Kidney (tissue), 13 donors: ENCODE measurements at regions not wholly inside any gene's neighbourhood (a gene's known extent, or its start where the extent isn't known, plus 50 kb on each side); places are given as distances from the start of the nearest gene placed in this dataset.

Experiments
- DNase-seq, 5 donors: peaks; one replicate each; pipeline ENCODE4 v3.0.0-alpha.2; 2013 to 2020
- FAIRE-seq: peaks from 2 replicates; lab custom pipeline; 2012; peaks lifted over from hg19 to GRCh38; lab: Jason Lieb, UNC
- H3K27ac ChIP-seq, 2 donors: one replicate each; pipeline ENCODE4 v1.7.0; 2013; ENCODE audit warnings: low read depth in 2 of 2, low read length in 2 of 2, inconsistent platforms in 1 of 2
- H3K27me3 ChIP-seq: one replicate; pipeline ENCODE4 v1.7.1; 2013; ENCODE audit warnings: low read length, inconsistent platforms; ENCODE audit not compliant: control insufficient read depth, insufficient read depth
- H3K36me3 ChIP-seq, 3 donors: one replicate each; pipeline versions ENCODE4 v1.7.0 to v1.7.1; 2013; ENCODE audit warnings: low read length in 3 of 3, control low read depth in 1 of 3, inconsistent platforms in 1 of 3; ENCODE audit not compliant: insufficient read depth in 3 of 3, control insufficient read depth in 2 of 3
- H3K4me1 ChIP-seq, 3 donors: one replicate each; pipeline versions ENCODE4 v1.7.0 to v1.7.1; 2013; ENCODE audit warnings: low read length in 3 of 3, inconsistent platforms in 1 of 3, low read depth in 1 of 3; ENCODE audit not compliant: control insufficient read depth in 2 of 3, insufficient read depth in 2 of 3
- H3K4me3 ChIP-seq, 3 donors: one replicate each; pipeline versions ENCODE4 v1.7.0 to v1.8.1; 2013; ENCODE audit warnings: low read length in 3 of 3, control low read depth in 1 of 3, inconsistent platforms in 1 of 3
- H3K9ac ChIP-seq, 3 donors: one replicate each; pipeline versions ENCODE4 v1.7.0 to v1.7.1; 2013; ENCODE audit warnings: low read length in 3 of 3, control low read depth in 1 of 3, inconsistent platforms in 1 of 3
- H3K9me3 ChIP-seq, 3 donors: one replicate each; pipeline versions ENCODE4 v1.7.0 to v1.7.1; 2013; ENCODE audit warnings: low read length in 3 of 3, control low read depth in 1 of 3, inconsistent platforms in 1 of 3; ENCODE audit not compliant: control insufficient read depth in 2 of 3, insufficient read depth in 1 of 3
- intact Hi-C: fragments of 100-400 bp; cut with DNase I; formaldehyde crosslinking; loops from one replicate; pipeline ENCODE4 v1.11.1; 2022
- TF ChIP-seq, protein P1 (sequence below): IDR thresholded peaks from 3 replicates; pipeline ENCODE4 v1.5.1; 2012; ENCODE audit warnings: mild to moderate bottlenecking, moderate library complexity, borderline replicate concordance; ENCODE audit not compliant: insufficient read depth; ENCODE audit errors: extremely low read depth
- donor health status: control.
- donor health status: control.
- donor health status: control.
- donor health status: control.
- donor health status: control.
- donor health status: DM: yes; HTN: yes; CAD: no.
- donor health status: Normal renal cell carcinoma (clear cell type).

DNA sequence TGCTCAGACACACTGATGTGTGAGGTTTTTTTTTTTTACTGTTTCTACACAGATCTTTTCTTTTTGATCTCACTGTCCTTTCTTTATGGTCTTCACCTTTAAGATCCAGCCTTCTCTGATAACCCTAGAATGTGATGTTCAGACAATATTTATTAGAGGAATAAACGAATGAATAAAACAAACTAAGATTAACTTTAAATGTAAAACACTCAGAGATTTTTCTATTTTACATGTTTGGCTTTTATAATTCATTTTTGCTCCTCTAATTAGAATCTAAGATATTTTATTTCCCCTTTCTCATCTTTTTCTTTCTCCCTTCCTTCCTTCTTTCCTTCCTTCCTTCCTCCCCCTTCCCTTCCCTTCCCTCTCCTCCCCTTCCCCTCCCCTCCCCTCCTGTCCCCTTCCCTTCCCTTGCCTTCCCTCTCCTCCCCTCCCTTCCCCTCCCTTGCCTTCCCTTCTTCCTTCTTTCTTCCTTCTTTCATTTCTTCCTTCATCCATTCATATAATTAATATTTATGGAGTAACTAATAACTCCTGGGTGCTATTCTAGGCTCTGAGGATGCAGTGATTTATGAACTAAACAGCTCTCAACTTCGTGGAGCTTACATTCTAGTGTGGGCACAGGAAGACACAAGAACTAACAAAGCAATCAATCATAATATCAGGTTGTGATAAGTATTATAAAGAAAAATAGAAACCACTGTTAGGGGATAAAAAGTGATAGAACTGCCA lies 133.5 kb upstream of the TSHZ2 start:
- FAIRE-seq (no peak), DNase-seq (no peak)
- TF ChIP-seq, protein P1, sequence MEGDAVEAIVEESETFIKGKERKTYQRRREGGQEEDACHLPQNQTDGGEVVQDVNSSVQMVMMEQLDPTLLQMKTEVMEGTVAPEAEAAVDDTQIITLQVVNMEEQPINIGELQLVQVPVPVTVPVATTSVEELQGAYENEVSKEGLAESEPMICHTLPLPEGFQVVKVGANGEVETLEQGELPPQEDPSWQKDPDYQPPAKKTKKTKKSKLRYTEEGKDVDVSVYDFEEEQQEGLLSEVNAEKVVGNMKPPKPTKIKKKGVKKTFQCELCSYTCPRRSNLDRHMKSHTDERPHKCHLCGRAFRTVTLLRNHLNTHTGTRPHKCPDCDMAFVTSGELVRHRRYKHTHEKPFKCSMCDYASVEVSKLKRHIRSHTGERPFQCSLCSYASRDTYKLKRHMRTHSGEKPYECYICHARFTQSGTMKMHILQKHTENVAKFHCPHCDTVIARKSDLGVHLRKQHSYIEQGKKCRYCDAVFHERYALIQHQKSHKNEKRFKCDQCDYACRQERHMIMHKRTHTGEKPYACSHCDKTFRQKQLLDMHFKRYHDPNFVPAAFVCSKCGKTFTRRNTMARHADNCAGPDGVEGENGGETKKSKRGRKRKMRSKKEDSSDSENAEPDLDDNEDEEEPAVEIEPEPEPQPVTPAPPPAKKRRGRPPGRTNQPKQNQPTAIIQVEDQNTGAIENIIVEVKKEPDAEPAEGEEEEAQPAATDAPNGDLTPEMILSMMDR, result no peak
- H3K4me1 ChIP-seq, result no peaks in the 10 kb centered on the region
- H3K4me3 ChIP-seq, result no peak overlapping the region
- no peaks in the 10 kb centered on the region for H3K27me3 ChIP-seq
- no peaks in the 10 kb centered on the region for H3K9me3 ChIP-seq
- H3K27ac ChIP-seq, result no peak overlapping the region
- intact Hi-C loops, result no loop called here
- H3K36me3 ChIP-seq, result no peaks in the 10 kb centered on the region
- no peak overlapping the region for H3K9ac ChIP-seq

DNA sequence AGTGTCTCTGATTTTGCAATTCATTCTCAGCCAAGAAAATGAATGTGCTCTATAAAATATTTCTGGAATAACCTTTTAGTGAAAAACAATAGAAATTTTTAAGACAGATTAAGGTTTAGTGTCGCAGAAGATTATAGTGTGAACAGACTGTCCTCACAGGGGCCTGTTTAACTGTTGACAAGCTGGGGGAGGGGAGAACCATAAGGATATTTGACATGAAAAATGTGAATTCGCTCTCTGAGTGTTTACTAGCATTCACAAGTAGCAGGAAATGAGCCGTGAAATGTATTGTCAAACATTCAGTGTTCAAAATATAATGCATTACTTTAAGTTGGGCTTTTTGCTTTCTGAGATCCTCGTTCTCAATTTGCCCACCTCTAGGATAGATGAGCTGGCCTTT lies 134.8 kb upstream of the TSHZ2 start:
- intact Hi-C loops, result no loop called here
- Histone ChIP-seq H3K4me3 (no peak overlapping the region), H3K27ac (no peak overlapping the region), H3K9ac (no peak overlapping the region), H3K4me1 (no peaks in the 10 kb centered on the region), H3K36me3 (no peaks in the 10 kb centered on the region), H3K27me3 (no peaks in the 10 kb centered on the region), H3K9me3 (no peaks in the 10 kb centered on the region)
- no peak for FAIRE-seq
- peak in 1 of 5 donors; percentile 15 for DNase-seq
- TF ChIP-seq, protein P1, result no peak

DNA sequence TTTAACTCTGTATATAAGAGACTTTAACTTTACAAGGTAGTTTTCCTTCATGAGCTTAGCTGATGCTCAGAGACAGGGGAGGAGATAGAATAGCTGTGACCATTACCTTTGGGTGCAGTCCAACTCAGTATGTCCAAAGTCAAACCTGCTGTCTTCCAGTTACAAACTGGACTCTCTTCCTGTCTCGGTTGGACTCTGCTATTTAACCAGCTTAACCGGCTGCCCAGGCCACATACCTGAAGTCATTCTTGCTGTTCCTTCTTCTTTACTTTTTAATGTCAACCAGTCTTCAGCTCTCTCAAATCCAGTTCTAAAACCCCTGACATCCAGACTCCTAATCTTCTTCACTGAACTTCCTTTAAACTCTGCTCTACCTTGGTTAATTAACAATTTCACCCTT lies 138.3 kb upstream of the TSHZ2 start:
- H3K27me3 ChIP-seq, result no peaks in the 10 kb centered on the region
- TF ChIP-seq, protein P1, result no peak
- no peaks in the 10 kb centered on the region for H3K4me1 ChIP-seq
- H3K36me3 ChIP-seq, result no peaks in the 10 kb centered on the region
- no peak overlapping the region for H3K27ac ChIP-seq
- no peak for FAIRE-seq
- no peak for DNase-seq
- no peaks in the 10 kb centered on the region for H3K9me3 ChIP-seq
- no peak overlapping the region for H3K4me3 ChIP-seq
- H3K9ac ChIP-seq, result no peak overlapping the region
- intact Hi-C loops, result no loop called here
